ENCODE measurements at regions not wholly inside any gene's neighbourhood (a gene's known extent, or its start where the extent isn't known, plus 50 kb on each side); places are given as distances from the start of the nearest gene placed in this dataset.

DNA sequence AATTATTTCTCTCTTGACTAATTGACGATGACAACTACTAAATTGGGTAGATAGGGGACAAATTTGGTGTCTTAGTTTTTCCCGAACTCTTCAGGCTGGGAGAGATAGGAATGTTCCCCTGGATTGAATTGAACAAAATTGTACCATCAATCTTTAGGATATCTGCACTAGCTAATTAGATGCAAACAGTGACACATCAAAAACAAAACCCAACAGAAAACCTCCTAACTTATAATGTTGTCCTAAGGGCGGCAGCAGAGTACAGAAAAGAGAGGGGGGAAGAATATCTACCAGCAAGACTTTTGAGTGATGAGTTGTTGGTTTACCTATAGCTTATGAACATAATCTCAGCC is 342.9 kb downstream of the INSIG2 start:
- no peak for TF ChIP-seq CTCF (IDR thresholded peaks at IDR 0.05)
- no peak for TF ChIP-seq POLR2A (IDR thresholded peaks at IDR 0.05)

Data from thyroid gland (tissue), 4 donors.